ENCODE measurements at regions not wholly inside any gene's neighbourhood (a gene's known extent, or its start where the extent isn't known, plus 50 kb on each side); places are given as distances from the start of the nearest gene placed in this dataset.
"Not testable (repeated sequence)": the region's sequence is repeated elsewhere in the genome, so short reads cannot be mapped to it uniquely, and the experiment has no call there.

DNA sequence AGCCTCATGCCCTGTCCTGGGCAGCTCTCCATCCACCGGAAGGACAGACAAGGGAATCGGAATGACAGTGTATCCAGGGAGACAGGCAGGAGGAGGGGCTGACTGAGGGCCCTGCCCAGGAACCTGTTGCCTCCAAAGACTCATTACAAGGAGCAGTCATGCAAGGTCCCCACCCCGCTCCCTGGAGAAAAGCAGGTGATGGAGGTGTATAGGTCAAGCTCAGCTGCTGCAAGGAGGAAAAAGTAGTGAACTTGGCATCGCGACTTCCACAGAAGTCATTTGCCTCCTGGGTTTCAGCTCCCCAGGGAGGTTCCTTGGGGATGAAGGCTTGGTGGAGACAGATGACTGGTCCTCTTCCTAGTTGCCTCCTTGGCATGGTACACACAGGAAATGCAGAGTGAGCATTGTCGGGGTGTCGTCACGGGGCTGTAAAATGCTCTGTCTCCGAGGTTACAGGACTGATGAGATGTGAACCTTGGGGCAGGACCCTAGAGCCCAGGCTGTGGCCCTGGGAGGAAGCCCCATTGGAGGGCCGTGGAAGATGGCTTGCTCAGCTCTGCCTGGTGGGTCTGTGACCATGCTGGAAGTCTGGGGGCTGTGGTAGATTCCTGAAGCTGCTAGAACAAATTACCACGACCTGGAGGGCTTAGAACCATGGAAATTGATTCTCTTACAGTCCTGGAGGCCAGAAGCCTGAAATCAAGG lies 219.6 kb upstream of the C1orf174 start:
- no peak for DNase-seq (ENCODE audit: low read depth)

DNA sequence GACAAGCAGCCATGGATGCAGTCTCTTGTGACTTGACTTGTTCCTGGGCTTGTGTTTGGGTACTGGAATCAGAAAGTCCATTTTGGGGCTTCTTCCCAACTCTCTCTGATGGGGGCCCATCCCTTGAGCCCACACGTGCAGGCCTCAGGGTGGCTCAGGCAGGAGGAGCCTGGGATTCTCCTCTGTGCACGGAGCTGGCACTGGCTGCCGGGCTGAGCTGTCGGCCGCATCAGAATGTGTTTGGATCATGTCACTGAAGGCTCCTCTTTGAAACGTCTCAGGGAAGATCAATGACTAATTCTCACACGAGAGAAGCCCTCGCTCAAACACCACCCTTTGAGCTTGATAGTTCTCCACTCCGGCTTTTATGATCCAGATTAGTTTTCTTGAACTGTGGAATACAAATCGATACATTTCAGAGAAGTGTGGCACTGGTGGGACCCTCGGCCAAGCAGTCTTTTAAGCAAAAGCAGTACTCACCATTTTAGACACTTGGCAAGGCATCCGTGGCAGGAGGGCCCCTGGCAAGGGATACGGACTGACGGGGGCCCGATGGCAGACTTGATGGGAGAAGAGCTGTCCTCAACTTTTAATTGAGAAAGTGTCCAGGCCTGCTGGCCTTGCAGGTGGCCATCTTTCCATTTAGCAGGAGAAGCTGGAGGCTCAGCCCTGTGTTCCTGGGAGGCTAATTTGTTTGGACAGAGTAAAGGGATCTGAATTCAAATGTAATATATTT lies 220.7 kb upstream of the C1orf174 start:
- DNase-seq (ENCODE audit: low read depth): no peak

DNA sequence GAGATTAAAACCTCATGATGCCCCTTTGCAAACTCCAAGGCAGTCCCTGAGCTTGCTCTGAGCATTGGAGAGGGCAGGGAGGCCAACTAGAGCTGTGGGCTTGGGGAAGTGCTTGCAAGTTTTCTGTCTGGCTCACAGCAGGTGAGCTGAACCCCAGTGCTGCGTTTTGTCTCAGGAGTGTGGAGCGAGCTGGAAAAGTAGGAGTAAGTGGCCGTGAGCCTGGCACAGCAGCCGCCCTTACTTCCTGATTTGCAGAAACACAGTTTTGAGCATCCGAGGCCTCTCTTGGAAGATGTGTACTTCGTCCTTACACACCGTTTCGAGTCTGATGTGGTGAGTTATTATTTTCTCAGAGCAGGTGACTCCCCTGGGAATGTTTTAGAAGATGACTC lies 221.2 kb upstream of the C1orf174 start:
- DNase-seq (ENCODE audit: low read depth): no peak

DNA sequence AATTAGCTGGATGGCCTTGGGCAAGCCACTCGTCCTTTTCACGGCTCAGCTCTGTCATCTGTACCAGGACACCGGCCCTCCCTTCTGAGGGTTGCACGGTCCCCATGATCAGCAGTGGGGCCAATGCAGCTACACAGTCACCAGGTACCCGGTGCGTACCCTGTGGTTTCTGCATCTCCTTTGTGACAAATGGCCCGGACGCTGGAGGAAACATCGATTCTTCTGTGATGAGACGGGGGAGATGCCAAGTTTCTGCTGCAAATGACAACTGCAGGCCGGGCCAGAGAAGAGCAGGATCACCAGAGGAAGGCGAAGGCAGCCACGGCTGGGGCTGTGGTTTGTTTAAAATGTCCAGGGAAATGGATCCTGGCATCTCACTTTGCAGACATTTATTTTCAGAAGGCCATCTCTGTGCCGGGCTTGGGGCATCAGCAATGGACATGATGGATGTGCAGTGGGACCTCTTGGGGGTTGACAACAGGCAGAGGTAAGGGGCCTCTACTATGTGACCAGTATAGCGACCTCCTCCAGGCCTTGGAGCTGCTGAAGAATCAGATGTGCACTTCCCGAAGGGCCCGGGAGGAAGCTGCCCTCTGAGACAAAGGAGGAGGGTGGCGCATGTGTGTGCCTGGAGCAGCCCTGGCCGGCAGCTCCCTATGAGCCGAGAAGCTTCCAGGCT lies 221.9 kb upstream of the C1orf174 start:
- DNase-seq (ENCODE audit: low read depth): no peak

DNA sequence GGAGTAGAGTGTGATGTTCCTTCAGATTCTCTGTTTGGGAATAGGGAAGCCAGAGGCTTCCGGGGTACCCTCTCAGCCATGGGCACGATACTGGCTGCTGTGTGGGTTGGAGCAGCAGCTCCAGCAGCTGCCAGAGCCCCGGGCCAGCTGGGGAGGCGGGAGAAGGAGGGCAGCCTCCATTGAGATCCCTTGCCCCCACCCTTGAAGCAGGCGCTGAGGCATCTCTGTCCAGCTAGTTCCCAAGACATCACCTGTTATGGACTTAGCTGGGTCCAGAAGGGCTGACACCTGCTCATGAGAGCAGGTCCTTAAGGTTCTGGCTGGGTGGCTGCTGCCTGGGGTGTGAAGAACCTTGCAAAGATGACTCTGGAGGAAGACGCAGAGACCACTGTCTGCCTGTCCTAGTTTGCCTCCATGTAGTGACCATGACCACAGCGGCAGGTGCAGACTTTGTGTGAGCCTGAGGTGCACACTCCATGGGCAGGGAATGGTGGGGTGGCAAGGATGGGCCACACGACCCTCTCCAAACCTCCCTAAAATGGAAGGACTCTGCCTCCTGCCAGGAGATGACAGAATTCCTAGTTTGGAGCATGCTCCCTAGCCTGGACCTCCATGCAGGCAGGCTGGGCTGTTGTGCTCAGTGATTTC lies 222.6 kb upstream of the C1orf174 start:
- DNase-seq (ENCODE audit: low read depth): no peak

DNA sequence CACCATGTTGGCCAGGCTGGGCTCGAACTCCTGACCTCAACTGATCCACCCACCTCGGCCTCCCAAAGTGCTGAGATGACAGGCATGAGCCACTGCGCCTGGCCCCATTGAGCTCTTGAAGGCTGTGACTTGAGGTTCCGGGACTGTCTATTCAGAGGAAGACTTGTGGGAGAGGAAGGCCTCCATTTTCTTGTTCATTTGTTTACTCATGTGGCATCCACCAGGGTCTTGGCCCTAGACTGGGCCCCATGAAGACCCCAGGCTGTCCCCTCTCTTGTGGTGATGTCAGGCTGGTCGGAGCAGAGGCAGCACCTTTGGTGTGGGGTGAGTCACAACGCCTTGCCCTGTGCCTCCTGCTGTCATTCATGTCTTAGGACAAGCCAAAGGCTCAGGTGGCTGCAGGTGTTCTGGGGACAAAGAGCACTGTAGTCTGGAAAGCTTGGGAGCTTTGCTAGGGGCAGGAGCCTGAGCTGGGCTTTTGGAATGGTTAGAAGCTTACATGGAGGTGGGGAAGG lies 224.6 kb upstream of the C1orf174 start:
- DNase-seq (ENCODE audit: low read depth): no peak

DNA sequence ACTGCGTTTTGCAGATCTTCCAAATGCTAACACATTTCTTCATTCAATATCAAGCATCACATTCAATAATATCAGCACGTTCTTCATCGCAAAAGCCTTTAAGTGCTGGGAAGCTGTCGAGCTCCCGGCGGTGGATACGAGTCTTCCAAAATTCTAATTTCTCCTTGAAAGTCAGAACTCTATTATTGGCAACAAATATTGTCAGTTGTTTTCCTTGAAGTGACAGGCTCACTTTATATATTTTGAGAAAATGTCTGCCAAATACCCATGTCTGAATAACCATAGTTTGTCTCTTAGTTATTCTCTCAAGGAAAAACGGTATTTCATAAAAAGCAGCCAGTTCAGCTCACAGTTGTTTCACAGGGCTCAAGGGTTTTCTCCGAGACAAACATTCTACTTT lies 226.2 kb upstream of the C1orf174 start:
- DNase-seq (ENCODE audit: low read depth): no peak

DNA sequence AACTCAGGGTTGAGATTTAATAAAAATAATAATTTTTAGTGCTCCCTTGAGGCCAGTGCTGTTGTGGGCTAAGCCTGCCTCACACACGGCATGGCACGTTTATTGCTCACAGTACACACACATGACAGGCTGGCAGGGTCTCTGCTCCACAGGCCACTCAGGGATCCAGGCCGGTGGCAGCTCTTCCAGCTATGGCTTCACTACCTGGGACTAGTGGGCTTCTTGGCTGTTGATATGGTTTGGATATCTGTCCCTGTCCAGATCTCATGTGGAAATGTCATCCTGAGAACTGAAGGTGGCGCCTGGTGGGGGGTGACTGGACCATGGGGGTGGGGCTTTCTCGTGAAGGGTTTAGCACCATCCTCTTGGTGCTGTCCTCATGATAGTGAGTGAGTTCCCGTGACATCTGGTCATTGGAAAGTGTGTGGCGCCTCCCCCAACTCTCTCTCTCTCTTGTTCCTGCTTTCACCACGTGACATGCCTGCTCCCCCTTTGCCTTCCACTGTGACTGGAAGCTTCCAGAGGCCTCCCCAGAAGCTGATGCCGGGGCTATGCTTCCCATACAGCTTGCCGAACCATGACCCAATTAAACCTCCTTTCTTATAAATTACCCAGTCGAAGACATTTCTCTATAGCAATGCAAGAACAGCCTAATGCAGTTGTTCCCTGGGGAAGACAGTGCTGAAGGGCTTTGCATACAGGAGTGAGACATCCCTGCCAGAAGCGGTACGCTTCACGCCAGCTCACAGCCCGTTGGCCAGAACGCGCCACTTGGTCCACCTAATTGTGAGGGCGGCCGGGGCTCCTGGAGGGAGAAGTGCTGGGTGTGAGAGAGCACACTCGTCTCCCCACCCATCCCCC lies 226.9 kb upstream of the C1orf174 start:
- DNase-seq (ENCODE audit: low read depth): no peak

DNA sequence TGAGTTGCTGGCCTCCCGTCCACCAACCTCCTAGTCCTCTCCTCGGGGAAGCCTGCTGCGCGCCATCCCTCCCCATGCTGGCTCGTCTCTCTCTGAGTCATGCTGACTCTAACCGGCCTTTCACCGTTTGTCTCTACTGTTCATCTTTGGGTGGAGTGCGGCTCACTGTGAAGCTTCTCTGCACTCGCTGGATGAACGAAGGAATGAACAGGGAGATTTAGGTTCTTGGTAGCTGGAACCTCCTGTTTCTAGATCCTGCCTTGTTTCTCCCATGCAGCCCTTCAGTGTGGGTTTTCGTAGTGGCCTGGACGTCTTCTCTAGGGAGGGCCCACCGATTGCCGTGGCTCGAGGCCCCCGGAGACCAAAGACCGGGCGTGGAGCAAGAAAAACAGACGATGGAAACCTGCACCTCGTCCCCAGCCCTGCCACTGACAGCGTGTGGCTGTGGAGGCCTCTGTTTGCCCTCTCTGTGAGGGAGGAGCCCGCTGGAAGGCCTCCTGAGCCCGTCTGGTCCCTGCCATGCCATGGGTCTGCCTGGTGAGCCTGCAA lies 227.6 kb upstream of the C1orf174 start:
- no peak for DNase-seq (ENCODE audit: low read depth)

DNA sequence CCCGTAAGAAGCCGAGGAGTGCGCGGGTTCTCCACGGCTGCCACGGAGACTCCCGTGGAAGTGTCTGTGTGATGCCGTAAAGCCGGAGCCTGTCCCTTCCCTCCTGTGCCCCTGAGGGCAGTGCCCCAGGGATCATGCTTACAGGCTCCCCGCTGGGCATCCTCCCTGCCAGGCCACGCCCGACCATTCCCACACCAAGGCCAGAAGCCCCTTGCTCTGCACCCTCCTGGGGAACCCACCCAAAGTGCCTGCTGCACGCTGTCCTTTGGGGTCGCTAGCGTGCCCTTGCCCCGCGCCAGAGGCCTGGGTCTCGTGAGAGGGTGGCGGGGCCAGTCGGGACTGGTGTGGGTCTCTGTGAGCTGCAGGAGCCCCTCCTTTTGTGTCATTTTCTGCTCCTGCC lies 228.5 kb upstream of the C1orf174 start:
- DNase-seq (ENCODE audit: low read depth): no peak

DNA sequence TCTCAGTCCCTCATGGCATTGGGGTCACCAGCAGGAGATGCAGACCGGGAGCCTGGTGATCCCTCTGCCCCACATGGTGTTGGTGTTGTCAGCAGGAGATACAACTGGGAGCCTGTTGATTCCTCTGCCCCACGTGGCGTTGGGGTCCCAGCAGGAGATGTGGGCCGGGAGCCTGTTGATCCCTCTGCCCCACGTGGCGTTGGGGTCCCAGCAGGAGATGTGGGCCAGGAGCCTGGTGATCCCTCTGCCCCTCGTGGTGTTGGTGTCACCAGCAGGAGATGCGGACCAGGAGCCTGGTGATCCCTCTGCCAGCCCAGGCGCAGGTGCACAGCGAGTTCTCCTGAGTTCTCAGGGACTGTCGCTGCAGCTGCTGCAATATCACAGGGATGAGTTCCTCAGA lies 229.6 kb upstream of the C1orf174 start:
- DNase-seq (ENCODE audit: low read depth): no peak

DNA sequence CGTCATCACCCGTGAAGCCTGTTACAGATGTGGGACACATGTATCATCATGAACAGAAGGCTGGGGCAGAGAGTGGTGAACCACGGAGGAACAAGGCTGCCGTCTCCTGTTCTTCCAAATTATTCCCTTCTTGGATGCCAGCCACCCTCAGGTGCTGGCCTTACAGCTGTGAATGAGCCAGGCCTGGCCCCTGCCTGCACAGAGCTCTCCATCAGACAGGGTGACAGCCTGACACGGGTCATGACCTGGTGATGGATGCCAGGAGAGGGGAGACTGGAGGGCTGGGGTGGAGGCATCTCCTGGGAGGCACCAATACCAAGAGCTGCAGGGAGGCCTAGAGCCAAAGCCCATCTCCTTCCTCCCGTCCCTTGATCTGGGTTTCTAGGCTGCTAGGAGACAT lies 230.0 kb upstream of the C1orf174 start:
- DNase-seq (ENCODE audit: low read depth): no peak

DNA sequence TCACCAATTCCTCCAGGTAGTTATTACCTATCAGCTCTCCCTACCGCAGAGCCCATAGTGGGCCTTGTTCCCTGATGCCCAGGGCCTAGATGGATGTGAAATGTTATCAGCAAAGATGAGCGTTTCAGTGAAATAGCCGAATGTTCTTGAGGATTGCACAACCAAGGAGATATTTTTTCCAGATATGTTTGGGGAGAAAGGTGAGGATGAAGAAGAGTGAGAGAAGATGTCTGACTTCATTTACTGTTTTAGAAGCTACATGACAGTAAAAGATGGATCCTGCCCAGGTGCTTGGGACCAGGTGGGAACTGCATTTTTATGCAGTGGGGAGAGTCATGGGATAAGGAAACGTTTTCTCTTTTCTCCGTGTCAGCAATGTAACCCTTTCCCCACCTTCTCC lies 231.7 kb upstream of the C1orf174 start:
- DNase-seq (ENCODE audit: low read depth): no peak

DNA sequence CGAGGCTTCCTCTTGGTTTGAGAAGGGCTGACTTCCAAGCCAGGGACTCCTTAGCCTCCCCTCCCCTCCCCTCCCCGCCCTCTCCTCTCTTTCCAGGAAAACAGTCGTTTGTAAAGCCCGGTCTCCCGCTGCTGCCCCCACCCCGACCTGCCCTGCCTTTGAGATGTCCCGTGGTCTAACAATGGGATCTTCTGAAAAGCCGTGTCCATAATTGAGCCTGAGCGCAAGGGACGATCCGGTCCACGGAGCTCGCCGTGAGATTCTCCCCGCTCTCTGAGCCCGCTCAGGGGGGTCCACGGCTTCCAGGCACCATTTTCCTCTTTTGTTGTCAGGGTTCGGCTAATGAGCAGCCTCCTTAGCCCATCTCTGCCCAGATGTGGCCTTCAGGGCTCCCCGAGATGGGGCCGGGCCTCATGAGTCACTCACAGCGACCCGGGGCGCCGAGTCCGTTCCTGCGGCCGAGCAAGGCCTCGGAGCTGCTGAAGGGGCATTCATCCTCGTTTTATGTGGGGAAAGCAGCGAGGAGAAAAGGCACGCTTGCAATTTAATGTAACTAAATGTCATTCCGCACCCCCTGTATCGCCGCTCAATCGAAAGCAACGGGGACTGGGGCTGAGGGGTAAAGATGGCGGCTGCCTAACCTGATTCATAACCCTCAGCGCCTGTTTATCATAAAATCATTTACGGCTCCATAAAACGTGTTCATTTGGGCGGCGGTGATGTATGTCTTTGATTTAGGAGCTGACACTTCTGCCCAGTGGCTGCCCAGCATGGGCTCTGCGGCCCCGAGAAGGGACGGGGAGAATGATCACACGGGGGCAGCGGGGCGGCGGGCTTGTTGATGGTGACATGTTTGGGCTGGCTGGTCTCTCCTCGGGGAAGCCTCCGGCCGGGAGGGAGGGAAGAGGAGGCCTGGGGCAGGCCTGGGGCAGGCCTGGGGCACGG lies 232.6 kb upstream of the C1orf174 start:
- no peak for DNase-seq (ENCODE audit: low read depth)

DNA sequence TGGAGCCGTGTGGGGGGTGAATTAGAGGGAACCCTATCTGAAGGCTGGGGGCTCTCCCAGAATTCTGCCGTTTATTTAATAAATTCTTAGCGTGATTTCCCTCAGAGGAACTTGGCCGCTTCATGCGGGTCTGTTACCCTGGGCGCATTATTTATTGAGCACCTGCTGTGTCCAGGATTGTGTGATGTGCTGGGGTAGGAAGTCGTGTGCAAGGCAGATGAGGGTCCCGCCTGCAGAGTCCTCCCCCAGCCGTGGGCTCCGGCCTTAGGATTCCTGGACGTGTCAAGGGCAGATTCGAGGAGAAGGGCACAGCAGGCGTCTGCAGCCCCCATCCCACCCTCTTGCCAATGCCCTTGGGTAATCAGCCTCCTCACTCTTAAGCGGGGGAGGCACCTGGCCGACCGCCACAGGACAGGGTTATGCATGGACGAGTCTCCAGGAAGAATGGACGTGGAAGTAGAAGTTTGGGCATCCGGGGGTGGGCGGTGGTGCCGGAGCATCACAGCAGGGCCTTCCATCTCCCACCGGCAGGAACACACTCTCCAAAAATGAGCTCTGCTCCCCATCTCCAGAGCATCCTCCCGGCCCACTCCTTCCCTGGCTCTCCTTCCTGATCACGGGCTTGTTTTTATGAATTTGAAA lies 233.3 kb upstream of the C1orf174 start:
- no peak for DNase-seq (ENCODE audit: low read depth)

DNA sequence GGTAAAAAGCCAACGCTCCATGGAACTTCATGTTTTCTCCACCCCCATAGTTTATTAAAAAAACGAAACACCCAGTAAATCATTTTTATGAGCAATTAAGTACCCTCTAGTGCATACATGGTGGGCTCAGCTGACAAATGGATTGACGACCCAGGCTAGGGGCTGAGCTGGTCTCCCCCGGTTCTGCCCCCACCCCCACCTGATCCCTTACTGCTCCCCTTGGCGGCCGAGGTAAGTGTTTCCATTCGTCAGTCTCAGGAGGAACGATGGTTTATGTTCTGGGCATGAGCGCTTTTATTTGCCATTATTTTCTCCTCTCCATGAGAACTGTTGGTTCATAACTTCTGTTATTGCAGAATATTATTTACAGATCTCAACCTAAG lies 233.9 kb upstream of the C1orf174 start:
- no peak for DNase-seq (ENCODE audit: low read depth)

DNA sequence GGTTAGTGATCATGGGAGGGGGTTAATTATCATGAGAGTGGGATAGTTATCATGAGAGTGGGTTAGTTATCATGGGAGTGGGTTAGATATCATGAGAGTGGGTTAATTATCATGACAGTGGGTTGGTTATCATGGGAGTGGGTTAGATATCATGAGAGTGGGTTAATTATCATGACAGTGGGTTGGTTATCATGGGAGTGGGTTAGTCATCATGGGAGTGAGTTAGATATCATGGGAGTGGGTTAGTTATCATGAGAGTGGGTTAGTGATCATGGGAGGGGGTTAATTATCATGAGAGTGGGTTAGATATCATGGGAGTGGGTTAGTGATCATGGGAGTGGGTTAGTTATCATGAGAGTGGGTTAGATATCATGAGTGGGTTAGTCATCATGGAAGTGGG lies 235.8 kb upstream of the C1orf174 start:
- DNase-seq (ENCODE audit: low read depth): not testable (repeated sequence)

DNA sequence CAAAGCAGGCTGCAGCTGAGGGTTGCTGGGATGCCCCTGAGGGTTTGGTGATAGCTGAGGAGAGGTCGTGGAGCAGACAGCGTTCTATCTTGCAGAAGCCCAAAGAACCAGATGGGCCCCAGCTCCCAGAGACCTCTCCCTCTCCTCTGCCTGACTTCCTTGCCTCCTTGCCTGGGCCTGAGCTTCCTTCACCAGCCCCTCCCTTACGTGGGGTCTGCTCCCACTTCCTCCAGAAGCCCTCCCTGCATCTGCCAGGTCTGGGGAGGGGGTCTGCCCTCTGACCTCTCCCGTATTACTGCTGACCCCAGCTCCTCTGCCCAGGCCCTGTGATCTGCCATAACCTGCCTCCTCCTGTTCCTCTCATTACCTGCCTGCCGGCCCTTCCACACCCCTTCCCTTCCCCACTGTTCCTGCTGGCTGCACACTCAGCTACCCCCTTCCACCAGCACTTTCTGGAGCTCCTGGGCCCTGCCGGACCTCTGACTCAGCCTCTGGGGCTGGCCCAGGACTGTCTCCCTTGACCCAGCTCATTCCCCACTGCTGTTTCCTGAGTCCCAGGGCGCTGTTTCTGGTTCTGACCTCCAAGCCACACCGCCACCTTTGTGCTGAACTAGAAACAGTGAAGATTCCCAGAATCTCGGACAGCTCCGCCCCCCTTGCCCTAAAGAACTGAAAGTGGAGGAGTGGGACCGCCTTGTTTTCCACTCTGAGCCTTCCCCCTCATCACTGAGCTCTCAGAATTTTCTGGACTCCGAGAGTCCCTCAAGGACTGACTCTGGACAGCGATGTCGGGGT lies 237.7 kb upstream of the C1orf174 start:
- no peak for DNase-seq (ENCODE audit: low read depth)

DNA sequence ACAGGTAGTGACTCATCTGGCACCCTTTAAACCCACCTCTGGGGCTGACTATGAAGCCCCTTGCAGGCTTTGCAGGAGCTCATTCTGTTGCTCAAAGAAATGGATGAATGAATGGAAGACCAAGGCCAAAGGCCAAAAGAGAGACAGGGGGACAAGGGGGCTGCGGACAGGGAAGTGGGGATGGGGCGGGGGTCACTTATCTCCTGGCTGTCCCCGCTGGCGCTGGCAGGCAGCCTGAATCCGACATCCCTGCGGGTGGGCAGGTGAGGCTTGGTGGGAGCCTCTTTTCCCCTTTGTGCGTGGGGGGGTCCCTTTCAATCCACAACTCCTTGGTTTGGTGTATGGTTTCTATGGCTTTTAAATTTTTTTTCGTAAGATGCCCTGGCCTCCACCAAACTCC lies 239.6 kb upstream of the C1orf174 start:
- DNase-seq (ENCODE audit: low read depth): no peak
